Left lung (tissue), 4 donors: ENCODE measurements at regions not wholly inside any gene's neighbourhood (a gene's known extent, or its start where the extent isn't known, plus 50 kb on each side); places are given as distances from the start of the nearest gene placed in this dataset.

Experiments used
- ATAC-seq: fragments of 200-7000 bp; cut with Tn5 transposase; one replicate; pipeline ENCODE4 v1.9.1; 2020; ENCODE audit warnings: moderate library complexity
- DNase-seq, 4 donors: peaks; one replicate each; pipeline ENCODE4 v3.0.0-alpha.2; 2013 to 2020
- H3K27ac ChIP-seq, 2 donors: fragments of 200-600 bp; sonication (generic) in 1 of 2; one replicate each; pipeline versions ENCODE4 v1.5.0 to v1.8.0; 2020 to 2021
- H3K27me3 ChIP-seq, 2 donors: fragments of 200-600 bp; sonication (generic) in 1 of 2; one replicate each; pipeline versions ENCODE4 v1.5.0 to v1.8.0; 2020 to 2021
- H3K36me3 ChIP-seq, 2 donors: fragments of 200-600 bp; sonication (generic) in 1 of 2; one replicate each; pipeline versions ENCODE4 v1.5.0 to v1.8.0; 2020 to 2021
- H3K4me1 ChIP-seq, 2 donors: fragments of 200-600 bp; one replicate each; pipeline ENCODE4 v1.8.0; 2021
- H3K4me3 ChIP-seq, 2 donors: fragments of 200-600 bp; sonication (generic) in 1 of 2; one replicate each; pipeline versions ENCODE4 v1.5.0 to v1.8.0; 2020 to 2021; ENCODE audit warnings: mild to moderate bottlenecking in 1 of 2
- H3K9me3 ChIP-seq, 2 donors: fragments of 200-600 bp; sonication (generic) in 1 of 2; one replicate each; pipeline versions ENCODE4 v1.5.0 to v1.8.0; 2020 to 2021
- CTCF ChIP-seq, 2 donors: fragments of 200-600 bp; sonication (generic) in 1 of 2; IDR thresholded peaks; one replicate each; pipeline versions ENCODE4 v1.5.0 to v1.8.0; 2021; ENCODE audit warnings: antibody characterized with exemption in 2 of 2
- intact Hi-C, 2 donors: fragments of 100-400 bp; cut with DNase I; formaldehyde crosslinking; loops; one replicate each; pipeline versions ENCODE4 v1.11.2 to v1.14.2; 2022
- donor health status: DM: no; HTN: yes; CAD: no.
- donor health status: DM: no; HTN: no; CAD: no.

- Histone ChIP-seq H3K9me3 (no peaks in the 10 kb centered on the region), H3K4me1 (peaks cover 0 to 18% of the 10 kb centered on the region in 2 donors), H3K36me3 (no peaks in the 10 kb centered on the region), H3K27ac (no peak overlapping the region), H3K4me3 (no peak overlapping the region), H3K27me3 (no peaks in the 10 kb centered on the region)
- no peak for TF ChIP-seq CTCF (IDR thresholded peaks at IDR 0.05)
- intact Hi-C loops: no loop called here
- ATAC-seq (no peak), DNase-seq (no peak)
These were observed 125.9 kb upstream of the TNFAIP3 start for GRCh38 chr6:137740967-137741761.

GRCh38 chr6:137743493-137743892 is 123.6 kb upstream of the TNFAIP3 start:
- intact Hi-C loops: no loop called here
- Histone ChIP-seq H3K27me3 (no peaks in the 10 kb centered on the region), H3K27ac (no peak overlapping the region), H3K4me3 (no peak overlapping the region), H3K36me3 (no peaks in the 10 kb centered on the region), H3K9me3 (no peaks in the 10 kb centered on the region), H3K4me1 (peaks cover 0 to 3% of the 10 kb centered on the region in 2 donors)
- no peak for TF ChIP-seq CTCF (IDR thresholded peaks at IDR 0.05)
- no peak for ATAC-seq
- DNase-seq: no peak

GRCh38 chr6:137744877-137745276 is 122.2 kb upstream of the TNFAIP3 start:
- intact Hi-C loops: no loop called here
- ATAC-seq (no peak), DNase-seq (no peak)
- Histone ChIP-seq H3K27me3 (no peaks in the 10 kb centered on the region), H3K9me3 (no peaks in the 10 kb centered on the region), H3K4me1 (no peaks in the 10 kb centered on the region), H3K36me3 (no peaks in the 10 kb centered on the region), H3K4me3 (no peak overlapping the region), H3K27ac (no peak overlapping the region)
- TF ChIP-seq CTCF (IDR thresholded peaks at IDR 0.05): no peak

GRCh38 chr6:137745321-137745720 is 121.7 kb upstream of the TNFAIP3 start:
- Histone ChIP-seq H3K27me3 (no peaks in the 10 kb centered on the region), H3K4me3 (no peak overlapping the region), H3K4me1 (no peaks in the 10 kb centered on the region), H3K9me3 (no peaks in the 10 kb centered on the region), H3K36me3 (no peaks in the 10 kb centered on the region), H3K27ac (no peak overlapping the region)
- ATAC-seq (no peak), DNase-seq (no peak)
- TF ChIP-seq CTCF (IDR thresholded peaks at IDR 0.05): no peak
- intact Hi-C loops: no loop called here

- H3K4me3 ChIP-seq: no peak overlapping the region
- ATAC-seq (no peak), DNase-seq (no peak)
- H3K27me3 ChIP-seq: no peaks in the 10 kb centered on the region
- no peak overlapping the region for H3K27ac ChIP-seq
- no peaks in the 10 kb centered on the region for H3K4me1 ChIP-seq
- no peaks in the 10 kb centered on the region for H3K36me3 ChIP-seq
- no peaks in the 10 kb centered on the region for H3K9me3 ChIP-seq
- TF ChIP-seq CTCF (IDR thresholded peaks at IDR 0.05): no peak
- intact Hi-C loops: no loop called here
These were observed 120.8 kb upstream of the TNFAIP3 start for GRCh38 chr6:137746264-137746663.
